BLaER1 (cell line): ENCODE measurements at regions not wholly inside any gene's neighbourhood (a gene's known extent, or its start where the extent isn't known, plus 50 kb on each side); places are given as distances from the start of the nearest gene placed in this dataset.
"Not testable (repeated sequence)": the region's sequence is repeated elsewhere in the genome, so short reads cannot be mapped to it uniquely, and the experiment has no call there.

Experiments
- H3K27ac ChIP-seq: shearing (Covaris generic); formaldehyde crosslinking; 2 replicates; pipeline ENCODE4 v1.8.1; 2022
- H3K27me3 ChIP-seq: shearing (Covaris generic); formaldehyde crosslinking; 2 replicates; pipeline ENCODE4 v1.8.1; 2022
- H3K36me3 ChIP-seq: shearing (Covaris generic); formaldehyde crosslinking; 2 replicates; pipeline ENCODE4 v1.8.1; 2022
- H3K4me1 ChIP-seq: shearing (Covaris generic); formaldehyde crosslinking; 2 replicates; pipeline ENCODE4 v1.8.1; 2022
- H3K4me2 ChIP-seq: shearing (Covaris generic); formaldehyde crosslinking; 2 replicates; pipeline ENCODE4 v1.8.1; 2022
- H3K4me3 ChIP-seq: shearing (Covaris generic); formaldehyde crosslinking; 2 replicates; pipeline ENCODE4 v1.8.1; 2022
- H3K9ac ChIP-seq: shearing (Covaris generic); formaldehyde crosslinking; 2 replicates; pipeline ENCODE4 v1.8.1; 2022
- H3K9me3 ChIP-seq: shearing (Covaris generic); formaldehyde crosslinking; 2 replicates; pipeline ENCODE4 v1.8.1; 2022
- H4K20me1 ChIP-seq: shearing (Covaris generic); formaldehyde crosslinking; 2 replicates; pipeline ENCODE4 v1.8.1; 2022
- Cebpa-rat ChIP-seq: shearing (Covaris generic); IDR thresholded peaks from 2 replicates; pipeline ENCODE4 v1.8.1; 2022

GRCh38 chr10:21349912-21350286, 175.6 kb downstream of the SKIDA1 start:
- Histone ChIP-seq H3K4me2 (no peak overlapping the region), H3K4me1 (no peaks in the 10 kb centered on the region), H3K27ac (no peak overlapping the region), H4K20me1 (no peaks in the 10 kb centered on the region), H3K4me3 (no peak overlapping the region), H3K9me3 (peaks cover 7% of the 10 kb centered on the region; the same call in 1 of the 2 replicates), H3K36me3 (no peaks in the 10 kb centered on the region), H3K27me3 (no peaks in the 10 kb centered on the region), H3K9ac (no peak overlapping the region)
- no peak for TF ChIP-seq Cebpa-rat

DNA sequence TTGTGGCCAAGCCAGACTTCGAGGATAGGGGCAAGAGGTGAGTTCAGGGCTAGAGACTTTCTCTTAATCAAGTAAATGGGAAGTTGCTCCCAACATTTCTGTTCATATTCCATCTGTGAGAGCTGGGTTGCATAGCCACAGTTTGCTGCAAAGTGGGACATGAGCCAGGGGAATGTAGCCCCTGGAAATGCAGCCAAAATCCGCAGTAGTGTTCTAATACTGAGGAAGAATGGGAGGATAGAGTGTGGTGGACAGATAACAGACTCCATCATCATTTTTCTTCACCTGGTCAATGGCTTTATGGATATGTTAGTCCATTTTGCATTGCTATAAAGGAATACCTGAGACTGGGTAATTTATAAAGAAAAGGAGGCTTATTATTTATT, 177.7 kb downstream of the SKIDA1 start:
- no peak overlapping the region for H3K9ac ChIP-seq
- no peaks in the 10 kb centered on the region for H3K4me1 ChIP-seq
- no peak for TF ChIP-seq Cebpa-rat
- no peaks in the 10 kb centered on the region for H3K27me3 ChIP-seq
- no peak overlapping the region for H3K27ac ChIP-seq
- peaks cover 7% of the 10 kb centered on the region; the same call in 1 of the 2 replicates for H3K9me3 ChIP-seq
- H3K4me3 ChIP-seq = no peak overlapping the region
- H4K20me1 ChIP-seq = no peaks in the 10 kb centered on the region
- H3K4me2 ChIP-seq = no peak overlapping the region
- H3K36me3 ChIP-seq = no peaks in the 10 kb centered on the region

- Histone ChIP-seq H3K4me2 (no peak overlapping the region), H3K4me1 (no peaks in the 10 kb centered on the region), H4K20me1 (no peaks in the 10 kb centered on the region), H3K9me3 (peaks cover 7% of the 10 kb centered on the region; the same call in 1 of the 2 replicates), H3K36me3 (no peaks in the 10 kb centered on the region), H3K27ac (no peak overlapping the region), H3K27me3 (no peaks in the 10 kb centered on the region), H3K9ac (no peak overlapping the region), H3K4me3 (no peak overlapping the region)
- TF ChIP-seq Cebpa-rat = no peak
Observed at GRCh38 chr10:21347043-21347784, 178.3 kb downstream of the SKIDA1 start.

- Histone ChIP-seq H3K9me3 (no peaks in the 10 kb centered on the region), H4K20me1 (no peaks in the 10 kb centered on the region), H3K4me2 (no peak overlapping the region), H3K9ac (no peak overlapping the region), H3K4me3 (no peak overlapping the region), H3K27ac (no peak overlapping the region), H3K27me3 (no peaks in the 10 kb centered on the region), H3K36me3 (no peaks in the 10 kb centered on the region), H3K4me1 (no peaks in the 10 kb centered on the region)
- no peak for TF ChIP-seq Cebpa-rat
Observed at GRCh38 chr10:21343087-21343486, 182.4 kb downstream of the SKIDA1 start.

DNA sequence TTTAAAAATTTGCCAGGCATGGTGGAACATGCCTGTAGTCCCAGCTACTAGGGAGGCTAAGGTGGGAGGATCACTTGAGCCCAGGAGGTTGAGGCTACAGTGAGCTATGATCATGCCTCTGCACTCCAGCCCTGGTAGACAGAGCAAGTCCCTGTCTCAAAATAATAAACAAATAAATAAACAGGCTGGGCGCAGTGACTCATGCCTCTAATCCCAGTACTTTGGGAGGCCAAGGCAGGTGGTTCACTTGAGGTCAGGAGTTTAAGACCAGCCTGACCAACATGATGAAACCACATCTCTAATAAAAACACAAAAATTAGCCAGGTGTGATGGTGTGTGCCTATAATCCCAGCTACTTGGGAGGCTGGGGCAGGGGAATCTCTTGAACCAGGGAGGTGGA, 183.0 kb downstream of the SKIDA1 start:
- not testable (repeated sequence) for H3K4me1 ChIP-seq, H4K20me1 ChIP-seq, H3K9ac ChIP-seq, H3K4me2 ChIP-seq, H3K27ac ChIP-seq, H3K27me3 ChIP-seq, H3K4me3 ChIP-seq, H3K9me3 ChIP-seq, H3K36me3 ChIP-seq

- Histone ChIP-seq H3K36me3 (no peaks in the 10 kb centered on the region), H4K20me1 (no peaks in the 10 kb centered on the region), H3K9me3 (no peaks in the 10 kb centered on the region), H3K4me1 (no peaks in the 10 kb centered on the region), H3K27me3 (no peaks in the 10 kb centered on the region), H3K4me3 (no peak overlapping the region), H3K27ac (no peak overlapping the region), H3K9ac (no peak overlapping the region), H3K4me2 (no peak overlapping the region)
- no peak for TF ChIP-seq Cebpa-rat
Observed at GRCh38 chr10:21340331-21340730, 185.2 kb downstream of the SKIDA1 start.

DNA sequence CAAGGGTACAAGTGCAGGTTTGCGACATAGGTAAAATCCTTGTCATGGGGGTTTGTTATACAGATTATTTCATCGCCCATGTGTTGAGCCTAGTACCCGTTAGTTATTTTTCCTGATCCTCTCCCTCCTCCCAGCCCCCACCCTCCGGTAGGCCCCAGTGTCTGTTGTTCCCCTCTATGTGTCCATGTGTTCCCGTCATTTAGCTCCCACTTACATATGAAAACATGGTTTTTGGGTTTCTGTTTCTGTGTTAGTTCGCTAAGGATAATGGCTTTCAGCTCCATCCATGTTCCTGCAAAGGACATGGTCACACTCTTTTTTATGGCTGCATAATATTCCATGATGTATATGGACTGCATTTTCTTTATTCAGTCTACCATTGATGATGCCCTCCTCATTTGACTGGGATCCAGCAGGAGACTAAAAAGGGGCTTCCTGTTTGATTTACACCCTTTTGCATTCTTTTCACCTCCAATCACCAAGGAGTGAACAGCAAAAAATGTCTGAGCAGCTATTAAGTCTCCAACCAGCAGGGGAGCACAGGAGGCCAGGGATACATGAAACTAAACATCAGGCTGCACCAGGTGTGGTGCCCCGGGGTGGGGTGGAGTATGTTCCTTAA, 188.2 kb downstream of the SKIDA1 start:
- Histone ChIP-seq H3K4me1 (no peaks in the 10 kb centered on the region), H3K27ac (no peak overlapping the region), H3K4me2 (no peak overlapping the region), H3K9me3 (no peaks in the 10 kb centered on the region), H3K9ac (no peak overlapping the region), H3K4me3 (no peak overlapping the region), H3K36me3 (no peaks in the 10 kb centered on the region), H3K27me3 (no peaks in the 10 kb centered on the region), H4K20me1 (no peaks in the 10 kb centered on the region)
- TF ChIP-seq Cebpa-rat = no peak

GRCh38 chr10:21336476-21337170, 188.9 kb downstream of the SKIDA1 start:
- Histone ChIP-seq H3K9ac (no peak overlapping the region), H3K36me3 (no peaks in the 10 kb centered on the region), H3K4me3 (no peak overlapping the region), H3K27me3 (no peaks in the 10 kb centered on the region), H3K4me2 (no peak overlapping the region), H3K4me1 (no peaks in the 10 kb centered on the region), H3K9me3 (no peaks in the 10 kb centered on the region), H4K20me1 (no peaks in the 10 kb centered on the region), H3K27ac (no peak overlapping the region)
- TF ChIP-seq Cebpa-rat = no peak

DNA sequence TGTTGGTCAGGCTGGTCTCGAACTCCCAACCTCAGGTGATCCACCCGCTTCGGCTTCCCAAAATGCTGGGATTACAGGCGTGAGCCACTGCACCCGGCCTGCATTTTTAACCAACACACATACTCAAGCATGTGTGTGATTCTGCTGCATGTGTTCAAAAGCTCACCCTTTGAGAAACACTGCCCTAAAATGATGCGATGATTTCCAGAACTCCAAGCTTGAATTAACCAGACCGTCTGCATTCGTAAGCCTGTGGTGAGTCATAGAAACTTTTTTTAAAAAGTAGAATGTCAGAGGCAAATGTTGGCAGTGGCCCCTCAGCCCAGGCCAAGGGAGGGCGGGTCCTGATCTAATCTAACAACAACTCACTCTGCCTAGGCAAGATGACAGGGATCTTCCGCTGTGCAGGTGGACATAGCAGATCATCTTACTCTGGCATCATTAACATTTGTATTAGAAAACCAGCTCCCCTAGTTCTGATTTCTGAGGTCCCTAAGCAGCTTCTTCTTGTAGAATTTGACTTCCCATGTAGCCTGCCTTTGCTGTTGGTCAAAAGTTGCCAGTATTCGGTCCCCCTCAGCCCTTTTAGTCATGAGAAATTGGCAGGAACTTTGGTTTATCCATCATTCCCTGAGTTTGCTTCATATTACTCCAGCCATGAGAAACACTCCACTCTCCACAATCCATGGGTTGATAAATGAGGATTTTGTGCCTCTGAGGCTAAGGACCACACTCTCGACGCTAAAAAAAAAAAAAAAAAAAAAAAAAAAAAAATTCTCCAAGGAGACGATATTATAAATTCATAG, 190.4 kb downstream of the SKIDA1 start:
- no peak overlapping the region for H3K4me2 ChIP-seq
- TF ChIP-seq Cebpa-rat = no peak
- no peak overlapping the region for H3K4me3 ChIP-seq
- no peaks in the 10 kb centered on the region for H3K9me3 ChIP-seq
- no peaks in the 10 kb centered on the region for H4K20me1 ChIP-seq
- no peaks in the 10 kb centered on the region for H3K36me3 ChIP-seq
- H3K4me1 ChIP-seq = no peaks in the 10 kb centered on the region
- H3K27me3 ChIP-seq = no peaks in the 10 kb centered on the region
- H3K9ac ChIP-seq = no peak overlapping the region
- H3K27ac ChIP-seq = no peak overlapping the region

GRCh38 chr10:21330628-21331020, 194.9 kb downstream of the SKIDA1 start:
- Histone ChIP-seq H3K9ac (no peak overlapping the region), H3K9me3 (no peaks in the 10 kb centered on the region), H3K4me1 (no peaks in the 10 kb centered on the region), H4K20me1 (no peaks in the 10 kb centered on the region), H3K4me3 (no peak overlapping the region), H3K4me2 (no peak overlapping the region), H3K36me3 (no peaks in the 10 kb centered on the region), H3K27me3 (no peaks in the 10 kb centered on the region), H3K27ac (no peak overlapping the region)
- no peak for TF ChIP-seq Cebpa-rat
